ENCODE measurements at regions not wholly inside any gene's neighbourhood (a gene's known extent, or its start where the extent isn't known, plus 50 kb on each side); places are given as distances from the start of the nearest gene placed in this dataset.
"Not testable (repeated sequence)": the region's sequence is repeated elsewhere in the genome, so short reads cannot be mapped to it uniquely, and the experiment has no call there.

GRCh38 chr10:37489658-37490003 is 364.2 kb downstream of the ANKRD30A start:
- Histone ChIP-seq H2AFZ (ENCODE audit: control insufficient read depth, low read length) (no peak overlapping the region), H3K4me3 (ENCODE audit: control insufficient read depth in 2 of 3, extremely low read depth in 1 of 3, insufficient read depth in 2 of 3, low read depth in 1 of 3, low read length in 3 of 3) (no peak overlapping the region)
- no peak for FAIRE-seq

GRCh38 chr10:37488792-37489657 is 363.6 kb downstream of the ANKRD30A start:
- H3K27me3 ChIP-seq (ENCODE audit: control insufficient read depth, extremely low read depth, insufficient read depth, low read length), result no peaks in the 10 kb centered on the region
- H3K79me2 ChIP-seq (ENCODE audit: control insufficient read depth, insufficient read depth, low read length), result no peaks in the 10 kb centered on the region
- no peaks in the 10 kb centered on the region for H4K20me1 ChIP-seq (ENCODE audit: control insufficient read depth, extremely low read depth, insufficient read depth, low read length)
- dilution Hi-C loops (cut with MboI; ENCODE audit: extremely low pct_ligation_motif_present, low sequenced_read_pairs), result no loop called here
- H3K36me3 ChIP-seq (ENCODE audit: control insufficient read depth in 2 of 2, extremely low read depth in 1 of 2, insufficient read depth in 2 of 2, low read length in 2 of 2), result no peaks in the 10 kb centered on the region
- no peak overlapping the region for H3K27ac ChIP-seq (ENCODE audit: control insufficient read depth, insufficient read depth, low read length)
- FAIRE-seq, result no peak
- H3K9me3 ChIP-seq (ENCODE audit: control insufficient read depth, low read depth, low read length), result no peaks in the 10 kb centered on the region
- H3K4me3 ChIP-seq (ENCODE audit: control insufficient read depth in 2 of 3, extremely low read depth in 1 of 3, insufficient read depth in 2 of 3, low read depth in 1 of 3, low read length in 3 of 3), result no peak overlapping the region
- no peak overlapping the region for H2AFZ ChIP-seq (ENCODE audit: control insufficient read depth, low read length)
- TF ChIP-seq EZH2 (IDR thresholded peaks at IDR 0.05; ENCODE audit: low read length) (no peak), CTCF (optimal IDR thresholded peaks at IDR 0.05 in 1 of 3, IDR thresholded peaks at IDR 0.05 in 1 of 3, conservative IDR thresholded peaks at IDR 0.05 in 1 of 3; ENCODE audit: extremely low read depth in 1 of 3, insufficient read depth in 2 of 3, low read length in 3 of 3) (no peak)
- no peaks in the 10 kb centered on the region for H3K4me1 ChIP-seq (ENCODE audit: control insufficient read depth, extremely low read depth, insufficient read depth, low read length)
- no peak for DNase-seq (ENCODE audit: low read depth, low spot score)
- H3K9ac ChIP-seq (ENCODE audit: control insufficient read depth, extremely low read depth, insufficient read depth, low read length), result no peak overlapping the region
- H3K9me1 ChIP-seq (ENCODE audit: control insufficient read depth, extremely low read depth, insufficient read depth, low read length), result no peaks in the 10 kb centered on the region
- no peak overlapping the region for H3K4me2 ChIP-seq (ENCODE audit: control insufficient read depth, extremely low read depth, insufficient read depth, low read depth, low read length)

More at GRCh38 chr10:37489658-37490003, 364.2 kb downstream of the ANKRD30A start:
- Histone ChIP-seq H3K4me1 (ENCODE audit: control insufficient read depth, extremely low read depth, insufficient read depth, low read length) (no peaks in the 10 kb centered on the region), H3K9me3 (ENCODE audit: control insufficient read depth, low read depth, low read length) (no peaks in the 10 kb centered on the region), H3K27me3 (ENCODE audit: control insufficient read depth, extremely low read depth, insufficient read depth, low read length) (no peaks in the 10 kb centered on the region), H3K27ac (ENCODE audit: control insufficient read depth, insufficient read depth, low read length) (no peak overlapping the region), H3K79me2 (ENCODE audit: control insufficient read depth, insufficient read depth, low read length) (no peaks in the 10 kb centered on the region), H4K20me1 (ENCODE audit: control insufficient read depth, extremely low read depth, insufficient read depth, low read length) (no peaks in the 10 kb centered on the region), H3K36me3 (ENCODE audit: control insufficient read depth in 2 of 2, extremely low read depth in 1 of 2, insufficient read depth in 2 of 2, low read length in 2 of 2) (no peaks in the 10 kb centered on the region), H3K4me2 (ENCODE audit: control insufficient read depth, extremely low read depth, insufficient read depth, low read depth, low read length) (no peak overlapping the region), H3K9me1 (ENCODE audit: control insufficient read depth, extremely low read depth, insufficient read depth, low read length) (no peaks in the 10 kb centered on the region), H3K9ac (ENCODE audit: control insufficient read depth, extremely low read depth, insufficient read depth, low read length) (no peak overlapping the region)
- dilution Hi-C loops (cut with MboI; ENCODE audit: extremely low pct_ligation_motif_present, low sequenced_read_pairs), result no loop called here
- TF ChIP-seq CTCF (optimal IDR thresholded peaks at IDR 0.05 in 1 of 3, IDR thresholded peaks at IDR 0.05 in 1 of 3, conservative IDR thresholded peaks at IDR 0.05 in 1 of 3; ENCODE audit: extremely low read depth in 1 of 3, insufficient read depth in 2 of 3, low read length in 3 of 3) (no peak), EZH2 (IDR thresholded peaks at IDR 0.05; ENCODE audit: low read length) (no peak)
- DNase-seq (ENCODE audit: low read depth, low spot score), result no peak

GRCh38 chr10:37480596-37480995 is 355.2 kb downstream of the ANKRD30A start:
- H4K20me1 ChIP-seq (ENCODE audit: control insufficient read depth, extremely low read depth, insufficient read depth, low read length); H2AFZ ChIP-seq (ENCODE audit: control insufficient read depth, low read length); H3K4me1 ChIP-seq (ENCODE audit: control insufficient read depth, extremely low read depth, insufficient read depth, low read length): not testable (repeated sequence)

More at GRCh38 chr10:37480596-37480995, 355.2 kb downstream of the ANKRD30A start:
- H3K9me1 ChIP-seq (ENCODE audit: control insufficient read depth, extremely low read depth, insufficient read depth, low read length); DNase-seq (ENCODE audit: low read depth, low spot score); H3K79me2 ChIP-seq (ENCODE audit: control insufficient read depth, insufficient read depth, low read length); H3K27ac ChIP-seq (ENCODE audit: control insufficient read depth, insufficient read depth, low read length); dilution Hi-C loops (cut with MboI; ENCODE audit: extremely low pct_ligation_motif_present, low sequenced_read_pairs); H3K4me2 ChIP-seq (ENCODE audit: control insufficient read depth, extremely low read depth, insufficient read depth, low read depth, low read length); H3K9ac ChIP-seq (ENCODE audit: control insufficient read depth, extremely low read depth, insufficient read depth, low read length); FAIRE-seq; H3K36me3 ChIP-seq (ENCODE audit: control insufficient read depth in 2 of 2, extremely low read depth in 1 of 2, insufficient read depth in 2 of 2, low read length in 2 of 2); H3K4me3 ChIP-seq (ENCODE audit: control insufficient read depth in 2 of 3, extremely low read depth in 1 of 3, insufficient read depth in 2 of 3, low read depth in 1 of 3, low read length in 3 of 3); H3K27me3 ChIP-seq (ENCODE audit: control insufficient read depth, extremely low read depth, insufficient read depth, low read length); H3K9me3 ChIP-seq (ENCODE audit: control insufficient read depth, low read depth, low read length): not testable (repeated sequence)
